Tibial nerve (tissue), 4 donors: ENCODE measurements at regions not wholly inside any gene's neighbourhood (a gene's known extent, or its start where the extent isn't known, plus 50 kb on each side); places are given as distances from the start of the nearest gene placed in this dataset.
"Not testable (repeated sequence)": the region's sequence is repeated elsewhere in the genome, so short reads cannot be mapped to it uniquely, and the experiment has no call there.

Source experiments
- EP300 ChIP-seq, 2 donors: sonication (generic); formaldehyde crosslinking; IDR thresholded peaks; one replicate each; pipeline ENCODE4 v1.6.1; 2017; ENCODE audit warnings: antibody characterized with exemption in 2 of 2, mild to moderate bottlenecking in 1 of 2
- POLR2A ChIP-seq, 2 donors: fragments of 450-650 bp; IDR thresholded peaks; one replicate each; pipeline ENCODE4 v1.6.1; 2017; ENCODE audit warnings: antibody characterized with exemption in 2 of 2, mild to moderate bottlenecking in 2 of 2, moderate library complexity in 2 of 2
- TF ChIP-seq, protein P1 (sequence below), 5 experiments: fragments of 200-600 bp in 3 of 5; fragments of 450-650 bp in 2 of 5; sonication (generic) in 3 of 5; IDR thresholded peaks; one replicate each; pipeline ENCODE4 v1.5.1; 2016 to 2019; ENCODE audit warnings: antibody characterized with exemption in 5 of 5, mild to moderate bottlenecking in 3 of 5, moderate library complexity in 2 of 5

DNA sequence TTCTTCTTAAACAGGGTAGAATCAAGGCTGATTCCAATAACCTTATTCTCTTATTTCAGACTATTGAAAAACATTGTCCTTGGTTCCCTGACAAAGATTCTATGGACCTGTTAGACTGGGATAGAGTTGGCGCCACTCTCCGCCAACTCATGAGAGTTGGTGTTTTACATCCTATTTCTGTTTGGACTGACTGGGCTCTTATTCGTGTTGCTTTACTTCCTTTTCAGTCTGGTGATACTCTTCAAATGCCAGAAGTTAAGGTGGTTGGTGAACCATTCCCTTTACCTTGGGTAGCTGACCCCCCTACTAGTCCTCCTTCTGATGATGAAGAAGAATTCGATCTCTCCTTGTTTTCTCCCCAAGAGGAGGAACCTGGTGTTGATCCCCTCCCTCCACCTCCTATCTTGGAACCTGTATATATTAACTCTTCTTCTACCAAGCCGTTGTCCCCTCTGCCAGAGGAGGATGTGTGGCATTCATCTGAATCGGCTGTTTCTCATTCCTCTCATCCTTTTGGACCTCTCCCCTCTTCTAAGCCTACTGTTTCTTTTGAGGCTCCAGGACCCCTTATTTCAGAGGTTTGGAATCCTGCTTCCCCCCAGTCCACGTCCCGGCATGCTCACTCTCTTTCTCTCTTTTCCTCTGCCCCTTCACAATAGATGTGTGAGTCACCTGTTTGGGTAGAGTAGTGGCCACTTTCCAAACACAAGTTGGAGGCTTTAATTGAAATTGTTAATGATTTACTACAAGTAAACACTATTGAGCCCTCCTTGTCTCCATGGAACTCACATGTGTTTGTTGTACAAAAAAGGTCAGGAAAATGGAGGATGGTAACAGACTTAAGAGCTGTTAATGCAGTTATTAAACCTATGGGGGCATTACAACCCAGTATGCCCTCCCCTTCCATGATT is 585.7 kb downstream of the NSUN3 start:
- TF ChIP-seq, protein P1, sequence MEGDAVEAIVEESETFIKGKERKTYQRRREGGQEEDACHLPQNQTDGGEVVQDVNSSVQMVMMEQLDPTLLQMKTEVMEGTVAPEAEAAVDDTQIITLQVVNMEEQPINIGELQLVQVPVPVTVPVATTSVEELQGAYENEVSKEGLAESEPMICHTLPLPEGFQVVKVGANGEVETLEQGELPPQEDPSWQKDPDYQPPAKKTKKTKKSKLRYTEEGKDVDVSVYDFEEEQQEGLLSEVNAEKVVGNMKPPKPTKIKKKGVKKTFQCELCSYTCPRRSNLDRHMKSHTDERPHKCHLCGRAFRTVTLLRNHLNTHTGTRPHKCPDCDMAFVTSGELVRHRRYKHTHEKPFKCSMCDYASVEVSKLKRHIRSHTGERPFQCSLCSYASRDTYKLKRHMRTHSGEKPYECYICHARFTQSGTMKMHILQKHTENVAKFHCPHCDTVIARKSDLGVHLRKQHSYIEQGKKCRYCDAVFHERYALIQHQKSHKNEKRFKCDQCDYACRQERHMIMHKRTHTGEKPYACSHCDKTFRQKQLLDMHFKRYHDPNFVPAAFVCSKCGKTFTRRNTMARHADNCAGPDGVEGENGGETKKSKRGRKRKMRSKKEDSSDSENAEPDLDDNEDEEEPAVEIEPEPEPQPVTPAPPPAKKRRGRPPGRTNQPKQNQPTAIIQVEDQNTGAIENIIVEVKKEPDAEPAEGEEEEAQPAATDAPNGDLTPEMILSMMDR (IDR thresholded peaks at IDR 0.05): not testable (repeated sequence)
- not testable (repeated sequence) for TF ChIP-seq POLR2A, EP300 (IDR thresholded peaks at IDR 0.05)
